Lower leg skin (tissue), 4 donors: ENCODE measurements at regions not wholly inside any gene's neighbourhood (a gene's known extent, or its start where the extent isn't known, plus 50 kb on each side); places are given as distances from the start of the nearest gene placed in this dataset.
A peak's percentile ranks its signal among the peaks of the same experiment; 100 is the strongest.

Experiments used
- DNase-seq, 2 donors: peaks; one replicate each; pipeline ENCODE4 v3.0.0-alpha.2; 2019; ENCODE audit warnings: low spot score in 2 of 2
- H3K4me3 ChIP-seq: fragments of 200-600 bp; sonication (generic); 2 replicates; pipeline ENCODE4 v1.5.1; 2017; ENCODE audit warnings: mild to moderate bottlenecking, low read depth; ENCODE audit not compliant: poor library complexity, severe bottlenecking
- POLR2A ChIP-seq, 2 donors: fragments of 450-650 bp; IDR thresholded peaks; one replicate each; pipeline ENCODE4 v1.6.1; 2016 to 2017; ENCODE audit warnings: antibody characterized with exemption in 2 of 2, mild to moderate bottlenecking in 1 of 2, moderate library complexity in 1 of 2
- WGBS, 2 donors: methylation state at CpG; one replicate each; pipeline ENCODE4 v1.1.5; 2018; 5-methylcytosine and 5-hydroxymethylcytosine counted together
- intact Hi-C: fragments of 100-400 bp; cut with DNase I; formaldehyde crosslinking; loops from one replicate; pipeline ENCODE4 v1.15.0; 2023; ENCODE audit warnings: low total_unique reads
- TF ChIP-seq, protein P1 (sequence below), 3 donors: fragments of 450-650 bp; IDR thresholded peaks; one replicate each; pipeline ENCODE4 v1.5.1; 2016; ENCODE audit warnings: antibody characterized with exemption in 3 of 3, mild to moderate bottlenecking in 3 of 3, moderate library complexity in 2 of 3

DNA sequence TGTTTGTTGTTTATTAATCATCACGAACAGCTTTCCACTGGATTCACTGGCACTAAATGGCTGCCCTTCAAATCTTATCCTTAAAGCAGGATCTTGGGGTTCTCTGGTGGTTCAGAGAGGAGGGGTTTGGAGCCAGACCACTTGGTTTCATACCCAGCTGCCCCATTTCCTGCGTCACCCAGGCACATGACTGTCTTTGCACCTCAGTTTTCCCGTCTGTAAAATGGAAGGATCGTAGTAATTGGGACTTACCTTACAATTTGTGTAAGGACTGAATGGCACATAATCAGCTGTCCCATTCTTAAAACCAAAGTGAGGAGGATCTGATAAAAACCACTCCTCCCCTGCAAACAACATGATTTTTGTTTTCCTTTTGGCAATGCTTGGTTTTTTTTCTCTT lies 318.3 kb downstream of the ZNF536 start:
- DNase-seq, result peak in 1 of 2 donors; percentile 4
- WGBS, 2 donors, result 89 to 90% methylated on average over 4 of the region's 4 CpGs
- intact Hi-C loops, result no loop called here
- no peak overlapping the region for H3K4me3 ChIP-seq
- TF ChIP-seq POLR2A (IDR thresholded peaks at IDR 0.05), result no peak
- TF ChIP-seq, protein P1, sequence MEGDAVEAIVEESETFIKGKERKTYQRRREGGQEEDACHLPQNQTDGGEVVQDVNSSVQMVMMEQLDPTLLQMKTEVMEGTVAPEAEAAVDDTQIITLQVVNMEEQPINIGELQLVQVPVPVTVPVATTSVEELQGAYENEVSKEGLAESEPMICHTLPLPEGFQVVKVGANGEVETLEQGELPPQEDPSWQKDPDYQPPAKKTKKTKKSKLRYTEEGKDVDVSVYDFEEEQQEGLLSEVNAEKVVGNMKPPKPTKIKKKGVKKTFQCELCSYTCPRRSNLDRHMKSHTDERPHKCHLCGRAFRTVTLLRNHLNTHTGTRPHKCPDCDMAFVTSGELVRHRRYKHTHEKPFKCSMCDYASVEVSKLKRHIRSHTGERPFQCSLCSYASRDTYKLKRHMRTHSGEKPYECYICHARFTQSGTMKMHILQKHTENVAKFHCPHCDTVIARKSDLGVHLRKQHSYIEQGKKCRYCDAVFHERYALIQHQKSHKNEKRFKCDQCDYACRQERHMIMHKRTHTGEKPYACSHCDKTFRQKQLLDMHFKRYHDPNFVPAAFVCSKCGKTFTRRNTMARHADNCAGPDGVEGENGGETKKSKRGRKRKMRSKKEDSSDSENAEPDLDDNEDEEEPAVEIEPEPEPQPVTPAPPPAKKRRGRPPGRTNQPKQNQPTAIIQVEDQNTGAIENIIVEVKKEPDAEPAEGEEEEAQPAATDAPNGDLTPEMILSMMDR (IDR thresholded peaks at IDR 0.05), result no peak

DNA sequence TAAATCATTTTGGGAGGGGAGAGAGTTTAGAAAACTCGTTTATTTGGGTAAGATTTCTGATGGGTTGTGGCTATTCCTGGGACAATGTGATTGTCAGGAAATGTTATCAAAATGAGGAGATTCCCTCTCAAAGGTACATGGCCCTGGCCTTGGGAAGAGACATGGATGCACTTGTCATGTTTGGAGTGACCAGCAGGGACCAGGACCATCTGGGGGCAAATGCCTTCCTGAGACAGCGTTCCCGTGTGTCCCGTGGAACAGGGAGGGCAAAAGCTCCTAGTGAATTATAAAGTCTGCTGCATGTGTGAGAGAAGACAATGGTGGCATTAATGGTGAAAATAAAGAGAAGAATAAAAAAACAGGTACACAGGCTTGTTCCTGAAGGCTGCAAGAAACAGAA lies 317.3 kb downstream of the ZNF536 start:
- no peak overlapping the region for H3K4me3 ChIP-seq
- intact Hi-C loops, result no loop called here
- WGBS, 2 donors, result 58 to 64% methylated on average over 4 of the region's 4 CpGs
- DNase-seq, result peak in 1 of 2 donors; percentile 43
- TF ChIP-seq, protein P1 (IDR thresholded peaks at IDR 0.05), result no peak
- TF ChIP-seq POLR2A (IDR thresholded peaks at IDR 0.05), result no peak

DNA sequence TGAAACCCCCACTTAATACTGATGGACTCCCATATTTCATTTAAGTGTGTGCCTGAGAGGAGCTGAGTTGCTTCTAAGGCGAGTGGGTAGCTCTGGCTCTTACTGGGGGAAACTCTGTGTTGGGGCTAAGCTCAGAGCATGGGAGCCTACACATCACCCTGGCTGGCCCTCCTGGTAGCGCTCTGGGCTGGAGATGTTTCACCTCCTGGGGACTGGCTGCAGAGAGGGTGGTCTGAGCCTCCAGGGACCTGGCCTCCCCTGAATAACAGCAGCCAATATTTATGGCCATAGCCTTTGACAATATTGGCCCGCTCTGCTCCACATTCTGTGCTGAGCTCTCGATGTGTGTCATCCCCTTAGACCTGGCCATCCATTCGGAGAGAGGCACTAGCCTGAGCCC lies 316.5 kb downstream of the ZNF536 start:
- intact Hi-C loops, result no loop called here
- 91 to 92% methylated on average over 5 of the region's 5 CpGs for WGBS, 2 donors
- no peak for TF ChIP-seq POLR2A (IDR thresholded peaks at IDR 0.05)
- TF ChIP-seq, protein P1 (IDR thresholded peaks at IDR 0.05), result no peak
- peak in 1 of 2 donors; percentile 48 for DNase-seq
- H3K4me3 ChIP-seq, result no peak overlapping the region

DNA sequence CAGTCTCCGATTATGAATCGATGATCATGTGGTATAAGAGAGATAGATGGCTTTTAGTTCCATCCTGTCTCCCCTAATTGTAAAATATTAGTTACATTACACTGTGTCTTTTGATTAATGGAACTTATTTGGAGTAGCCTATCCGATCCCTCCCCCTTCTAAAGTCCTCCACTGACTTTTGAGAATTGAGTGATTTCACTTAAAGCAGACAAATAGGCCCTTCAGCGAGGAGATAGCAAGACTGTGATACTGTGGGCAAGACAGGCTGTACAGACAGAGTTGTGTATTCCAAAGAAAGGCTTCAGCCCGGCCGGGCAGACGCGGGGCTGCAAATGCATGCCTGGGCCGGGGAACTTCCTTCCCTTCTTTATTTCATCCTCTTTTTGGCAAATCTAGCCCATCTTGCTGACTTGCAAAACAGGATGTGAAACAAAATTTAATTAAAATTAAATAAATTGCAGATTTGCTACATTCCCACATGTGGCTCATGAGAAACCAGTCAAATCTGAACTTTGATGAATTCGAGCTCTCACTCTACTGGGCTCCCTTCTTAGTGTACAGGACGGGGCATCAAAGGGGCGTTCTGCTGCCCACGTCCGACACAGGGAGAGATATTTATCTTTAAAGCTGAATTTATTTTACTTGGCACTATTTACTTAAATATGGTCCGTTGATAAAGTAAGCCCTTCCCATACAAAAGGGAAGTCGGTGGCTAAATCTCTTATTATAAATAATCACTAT lies 314.8 kb downstream of the ZNF536 start:
- intact Hi-C loops, result no loop called here
- TF ChIP-seq POLR2A (IDR thresholded peaks at IDR 0.05), result no peak
- TF ChIP-seq, protein P1 (IDR thresholded peaks at IDR 0.05), result no peak
- H3K4me3 ChIP-seq, result no peak overlapping the region
- peak in 1 of 2 donors; percentile 86 for DNase-seq
- 45 to 50% methylated on average over 16 of the region's 16 CpGs for WGBS, 2 donors

- WGBS, 2 donors, result 50 to 60% methylated on average over 23 of the region's 23 CpGs
These were observed 314.1 kb downstream of the ZNF536 start for GRCh38 chr19:30686176-30686820.

More at GRCh38 chr19:30686176-30686820, 314.1 kb downstream of the ZNF536 start:
- intact Hi-C loops, result no loop called here
- DNase-seq, result peak in 1 of 2 donors; percentile 81
- no peak for TF ChIP-seq POLR2A (IDR thresholded peaks at IDR 0.05)
- TF ChIP-seq, protein P1 (IDR thresholded peaks at IDR 0.05), result no peak
- H3K4me3 ChIP-seq, result no peak overlapping the region
